ENCODE measurements at regions not wholly inside any gene's neighbourhood (a gene's known extent, or its start where the extent isn't known, plus 50 kb on each side); places are given as distances from the start of the nearest gene placed in this dataset.

- TF ChIP-seq, protein P1, sequence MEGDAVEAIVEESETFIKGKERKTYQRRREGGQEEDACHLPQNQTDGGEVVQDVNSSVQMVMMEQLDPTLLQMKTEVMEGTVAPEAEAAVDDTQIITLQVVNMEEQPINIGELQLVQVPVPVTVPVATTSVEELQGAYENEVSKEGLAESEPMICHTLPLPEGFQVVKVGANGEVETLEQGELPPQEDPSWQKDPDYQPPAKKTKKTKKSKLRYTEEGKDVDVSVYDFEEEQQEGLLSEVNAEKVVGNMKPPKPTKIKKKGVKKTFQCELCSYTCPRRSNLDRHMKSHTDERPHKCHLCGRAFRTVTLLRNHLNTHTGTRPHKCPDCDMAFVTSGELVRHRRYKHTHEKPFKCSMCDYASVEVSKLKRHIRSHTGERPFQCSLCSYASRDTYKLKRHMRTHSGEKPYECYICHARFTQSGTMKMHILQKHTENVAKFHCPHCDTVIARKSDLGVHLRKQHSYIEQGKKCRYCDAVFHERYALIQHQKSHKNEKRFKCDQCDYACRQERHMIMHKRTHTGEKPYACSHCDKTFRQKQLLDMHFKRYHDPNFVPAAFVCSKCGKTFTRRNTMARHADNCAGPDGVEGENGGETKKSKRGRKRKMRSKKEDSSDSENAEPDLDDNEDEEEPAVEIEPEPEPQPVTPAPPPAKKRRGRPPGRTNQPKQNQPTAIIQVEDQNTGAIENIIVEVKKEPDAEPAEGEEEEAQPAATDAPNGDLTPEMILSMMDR (conservative IDR thresholded peaks at IDR 0.05; ENCODE audit: low read depth in 2 of 2): no peak
- TF ChIP-seq POLR2AphosphoS5 (IDR thresholded peaks at IDR 0.05; ENCODE audit: low read depth): no peak
- no peak for TF ChIP-seq EZH2phosphoT487 (IDR thresholded peaks at IDR 0.05; ENCODE audit: unreplicated experiment)
- TF ChIP-seq EZH2 (IDR thresholded peaks at IDR 0.05; ENCODE audit: low read depth, unreplicated experiment): no peak
- no peak for TF ChIP-seq ZNF114 (CRISPR knock-in tag; IDR thresholded peaks at IDR 0.05)
- TF ChIP-seq, protein P2, sequence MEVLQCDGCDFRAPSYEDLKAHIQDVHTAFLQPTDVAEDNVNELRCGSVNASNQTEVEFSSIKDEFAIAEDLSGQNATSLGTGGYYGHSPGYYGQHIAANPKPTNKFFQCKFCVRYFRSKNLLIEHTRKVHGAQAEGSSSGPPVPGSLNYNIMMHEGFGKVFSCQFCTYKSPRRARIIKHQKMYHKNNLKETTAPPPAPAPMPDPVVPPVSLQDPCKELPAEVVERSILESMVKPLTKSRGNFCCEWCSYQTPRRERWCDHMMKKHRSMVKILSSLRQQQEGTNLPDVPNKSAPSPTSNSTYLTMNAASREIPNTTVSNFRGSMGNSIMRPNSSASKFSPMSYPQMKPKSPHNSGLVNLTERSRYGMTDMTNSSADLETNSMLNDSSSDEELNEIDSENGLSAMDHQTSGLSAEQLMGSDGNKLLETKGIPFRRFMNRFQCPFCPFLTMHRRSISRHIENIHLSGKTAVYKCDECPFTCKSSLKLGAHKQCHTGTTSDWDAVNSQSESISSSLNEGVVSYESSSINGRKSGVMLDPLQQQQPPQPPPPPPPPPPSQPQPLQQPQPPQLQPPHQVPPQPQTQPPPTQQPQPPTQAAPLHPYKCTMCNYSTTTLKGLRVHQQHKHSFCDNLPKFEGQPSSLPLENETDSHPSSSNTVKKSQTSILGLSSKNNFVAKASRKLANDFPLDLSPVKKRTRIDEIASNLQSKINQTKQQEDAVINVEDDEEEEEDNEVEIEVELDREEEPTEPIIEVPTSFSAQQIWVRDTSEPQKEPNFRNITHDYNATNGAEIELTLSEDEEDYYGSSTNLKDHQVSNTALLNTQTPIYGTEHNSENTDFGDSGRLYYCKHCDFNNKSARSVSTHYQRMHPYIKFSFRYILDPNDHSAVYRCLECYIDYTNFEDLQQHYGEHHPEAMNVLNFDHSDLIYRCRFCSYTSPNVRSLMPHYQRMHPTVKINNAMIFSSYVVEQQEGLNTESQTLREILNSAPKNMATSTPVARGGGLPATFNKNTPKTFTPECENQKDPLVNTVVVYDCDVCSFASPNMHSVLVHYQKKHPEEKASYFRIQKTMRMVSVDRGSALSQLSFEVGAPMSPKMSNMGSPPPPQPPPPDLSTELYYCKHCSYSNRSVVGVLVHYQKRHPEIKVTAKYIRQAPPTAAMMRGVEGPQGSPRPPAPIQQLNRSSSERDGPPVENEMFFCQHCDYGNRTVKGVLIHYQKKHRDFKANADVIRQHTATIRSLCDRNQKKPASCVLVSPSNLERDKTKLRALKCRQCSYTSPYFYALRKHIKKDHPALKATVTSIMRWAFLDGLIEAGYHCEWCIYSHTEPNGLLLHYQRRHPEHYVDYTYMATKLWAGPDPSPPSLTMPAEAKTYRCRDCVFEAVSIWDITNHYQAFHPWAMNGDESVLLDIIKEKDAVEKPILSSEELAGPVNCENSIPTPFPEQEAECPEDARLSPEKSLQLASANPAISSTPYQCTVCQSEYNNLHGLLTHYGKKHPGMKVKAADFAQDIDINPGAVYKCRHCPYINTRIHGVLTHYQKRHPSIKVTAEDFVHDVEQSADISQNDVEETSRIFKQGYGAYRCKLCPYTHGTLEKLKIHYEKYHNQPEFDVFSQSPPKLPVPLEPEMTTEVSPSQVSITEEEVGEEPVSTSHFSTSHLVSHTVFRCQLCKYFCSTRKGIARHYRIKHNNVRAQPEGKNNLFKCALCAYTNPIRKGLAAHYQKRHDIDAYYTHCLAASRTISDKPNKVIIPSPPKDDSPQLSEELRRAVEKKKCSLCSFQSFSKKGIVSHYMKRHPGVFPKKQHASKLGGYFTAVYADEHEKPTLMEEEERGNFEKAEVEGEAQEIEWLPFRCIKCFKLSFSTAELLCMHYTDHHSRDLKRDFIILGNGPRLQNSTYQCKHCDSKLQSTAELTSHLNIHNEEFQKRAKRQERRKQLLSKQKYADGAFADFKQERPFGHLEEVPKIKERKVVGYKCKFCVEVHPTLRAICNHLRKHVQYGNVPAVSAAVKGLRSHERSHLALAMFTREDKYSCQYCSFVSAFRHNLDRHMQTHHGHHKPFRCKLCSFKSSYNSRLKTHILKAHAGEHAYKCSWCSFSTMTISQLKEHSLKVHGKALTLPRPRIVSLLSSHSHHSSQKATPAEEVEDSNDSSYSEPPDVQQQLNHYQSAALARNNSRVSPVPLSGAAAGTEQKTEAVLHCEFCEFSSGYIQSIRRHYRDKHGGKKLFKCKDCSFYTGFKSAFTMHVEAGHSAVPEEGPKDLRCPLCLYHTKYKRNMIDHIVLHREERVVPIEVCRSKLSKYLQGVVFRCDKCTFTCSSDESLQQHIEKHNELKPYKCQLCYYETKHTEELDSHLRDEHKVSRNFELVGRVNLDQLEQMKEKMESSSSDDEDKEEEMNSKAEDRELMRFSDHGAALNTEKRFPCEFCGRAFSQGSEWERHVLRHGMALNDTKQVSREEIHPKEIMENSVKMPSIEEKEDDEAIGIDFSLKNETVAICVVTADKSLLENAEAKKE (CRISPR knock-in tag; IDR thresholded peaks at IDR 0.05): no peak
- no peak for TF ChIP-seq REST (IDR thresholded peaks at IDR 0.05; ENCODE audit: unreplicated experiment)
- TF ChIP-seq CREB1 (CRISPR knock-in tag; IDR thresholded peaks at IDR 0.05; ENCODE audit: low read depth): no peak
- no peak for TF ChIP-seq STAT1 (IDR thresholded peaks at IDR 0.05; ENCODE audit: unreplicated experiment)
- TF ChIP-seq ZNF331 (CRISPR knock-in tag; IDR thresholded peaks at IDR 0.05; ENCODE audit: low read depth): no peak
- TF ChIP-seq ETS1 (IDR thresholded peaks at IDR 0.05): no peak
- TF ChIP-seq JUNB (IDR thresholded peaks at IDR 0.05; ENCODE audit: unreplicated experiment): no peak
- no peak for TF ChIP-seq NANOG (IDR thresholded peaks at IDR 0.05; ENCODE audit: borderline replicate concordance)
Observed at GRCh38 chr9:6123416-6123815, 92.2 kb upstream of the IL33 start.

All from GM23338 (cell line).